ENCODE measurements at regions not wholly inside any gene's neighbourhood (a gene's known extent, or its start where the extent isn't known, plus 50 kb on each side); places are given as distances from the start of the nearest gene placed in this dataset.

- Histone ChIP-seq H3K9ac (ENCODE audit: low read length in 3 of 3) (no peak overlapping the region), H3K27me3 (ENCODE audit: control insufficient read depth, insufficient read depth, low read length) (no peaks in the 10 kb centered on the region), H3K27ac (ENCODE audit: low read depth in 2 of 2, low read length in 2 of 2) (no peak overlapping the region), H3K4me1 (ENCODE audit: control insufficient read depth in 2 of 3, insufficient read depth in 2 of 3, low read depth in 1 of 3, low read length in 3 of 3) (no peaks in the 10 kb centered on the region), H3K36me3 (ENCODE audit: control insufficient read depth in 2 of 3, insufficient read depth in 3 of 3, low read length in 3 of 3) (no peaks in the 10 kb centered on the region), H3K9me3 (ENCODE audit: control insufficient read depth in 2 of 3, insufficient read depth in 1 of 3, low read length in 3 of 3) (no peaks in the 10 kb centered on the region), H3K4me3 (ENCODE audit: low read length in 3 of 3) (no peak overlapping the region)
- peak in 1 of 5 donors; percentile 2 for DNase-seq
- FAIRE-seq: no peak
- TF ChIP-seq, protein P1, sequence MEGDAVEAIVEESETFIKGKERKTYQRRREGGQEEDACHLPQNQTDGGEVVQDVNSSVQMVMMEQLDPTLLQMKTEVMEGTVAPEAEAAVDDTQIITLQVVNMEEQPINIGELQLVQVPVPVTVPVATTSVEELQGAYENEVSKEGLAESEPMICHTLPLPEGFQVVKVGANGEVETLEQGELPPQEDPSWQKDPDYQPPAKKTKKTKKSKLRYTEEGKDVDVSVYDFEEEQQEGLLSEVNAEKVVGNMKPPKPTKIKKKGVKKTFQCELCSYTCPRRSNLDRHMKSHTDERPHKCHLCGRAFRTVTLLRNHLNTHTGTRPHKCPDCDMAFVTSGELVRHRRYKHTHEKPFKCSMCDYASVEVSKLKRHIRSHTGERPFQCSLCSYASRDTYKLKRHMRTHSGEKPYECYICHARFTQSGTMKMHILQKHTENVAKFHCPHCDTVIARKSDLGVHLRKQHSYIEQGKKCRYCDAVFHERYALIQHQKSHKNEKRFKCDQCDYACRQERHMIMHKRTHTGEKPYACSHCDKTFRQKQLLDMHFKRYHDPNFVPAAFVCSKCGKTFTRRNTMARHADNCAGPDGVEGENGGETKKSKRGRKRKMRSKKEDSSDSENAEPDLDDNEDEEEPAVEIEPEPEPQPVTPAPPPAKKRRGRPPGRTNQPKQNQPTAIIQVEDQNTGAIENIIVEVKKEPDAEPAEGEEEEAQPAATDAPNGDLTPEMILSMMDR (IDR thresholded peaks at IDR 0.05; ENCODE audit: borderline replicate concordance, extremely low read depth, insufficient read depth): no peak
- intact Hi-C loops (cut with DNase I): no loop called here
Measured at GRCh38 chr10:90530521-90530920, 327.3 kb downstream of the HTR7 start.

- H3K27me3 ChIP-seq (ENCODE audit: control insufficient read depth, insufficient read depth, low read length): no peaks in the 10 kb centered on the region
- FAIRE-seq: no peak
- H3K4me1 ChIP-seq (ENCODE audit: control insufficient read depth in 2 of 3, insufficient read depth in 2 of 3, low read depth in 1 of 3, low read length in 3 of 3): no peaks in the 10 kb centered on the region
- no peaks in the 10 kb centered on the region for H3K9me3 ChIP-seq (ENCODE audit: control insufficient read depth in 2 of 3, insufficient read depth in 1 of 3, low read length in 3 of 3)
- intact Hi-C loops (cut with DNase I): no loop called here
- H3K9ac ChIP-seq (ENCODE audit: low read length in 3 of 3): no peak overlapping the region
- H3K4me3 ChIP-seq (ENCODE audit: low read length in 3 of 3): no peak overlapping the region
- TF ChIP-seq, protein P1 (IDR thresholded peaks at IDR 0.05; ENCODE audit: borderline replicate concordance, extremely low read depth, insufficient read depth): no peak
- H3K36me3 ChIP-seq (ENCODE audit: control insufficient read depth in 2 of 3, insufficient read depth in 3 of 3, low read length in 3 of 3): no peaks in the 10 kb centered on the region
- H3K27ac ChIP-seq (ENCODE audit: low read depth in 2 of 2, low read length in 2 of 2): no peak overlapping the region
- no peak for DNase-seq
Measured at GRCh38 chr10:90557385-90557784, 300.5 kb downstream of the HTR7 start.

DNA sequence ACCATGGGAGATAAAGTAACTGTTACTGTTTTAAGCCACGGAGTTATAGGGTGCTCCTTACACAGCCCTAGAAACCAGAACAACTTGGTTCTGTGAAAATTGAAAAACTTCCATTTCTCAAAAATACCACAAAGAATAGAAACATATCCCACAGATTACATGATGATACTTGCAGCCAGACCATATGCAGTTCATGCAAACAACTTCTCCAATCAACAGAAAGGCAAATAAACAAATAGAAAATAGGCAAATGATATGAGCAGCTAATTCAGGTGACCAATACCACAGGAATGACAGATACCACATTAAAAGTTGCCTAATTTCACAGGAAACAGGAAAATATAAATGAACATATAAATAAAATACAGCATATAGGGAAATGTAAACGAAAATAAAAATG, 297.5 kb downstream of the HTR7 start:
- FAIRE-seq: no peak
- intact Hi-C loops (cut with DNase I): no loop called here

DNA sequence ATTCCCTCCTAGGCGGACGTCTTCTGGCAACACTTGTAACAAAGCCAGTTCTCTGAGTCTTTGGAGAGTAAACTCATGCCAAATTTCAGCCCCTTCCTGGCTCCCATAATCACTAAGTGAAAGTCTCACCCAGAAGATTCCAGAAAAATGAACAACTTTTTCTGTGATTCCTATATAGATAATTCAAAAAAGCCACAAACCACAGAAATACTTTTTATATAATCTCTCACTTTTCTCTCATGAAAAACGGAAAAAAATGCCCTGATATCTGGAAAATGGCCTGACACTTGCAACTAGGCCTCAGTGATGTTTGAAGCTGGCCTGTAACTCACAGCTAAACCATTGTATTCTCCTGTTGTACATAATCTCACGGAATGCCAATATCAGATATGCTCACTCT, 296.2 kb downstream of the HTR7 start:
- intact Hi-C loops (cut with DNase I): no loop called here
- TF ChIP-seq, protein P1 (IDR thresholded peaks at IDR 0.05; ENCODE audit: borderline replicate concordance, extremely low read depth, insufficient read depth): no peak
- Histone ChIP-seq H3K27ac (ENCODE audit: low read depth in 2 of 2, low read length in 2 of 2) (no peak overlapping the region), H3K4me3 (ENCODE audit: low read length in 3 of 3) (no peak overlapping the region), H3K27me3 (ENCODE audit: control insufficient read depth, insufficient read depth, low read length) (no peaks in the 10 kb centered on the region), H3K9me3 (ENCODE audit: control insufficient read depth in 2 of 3, insufficient read depth in 1 of 3, low read length in 3 of 3) (no peaks in the 10 kb centered on the region), H3K36me3 (ENCODE audit: control insufficient read depth in 2 of 3, insufficient read depth in 3 of 3, low read length in 3 of 3) (no peaks in the 10 kb centered on the region), H3K9ac (ENCODE audit: low read length in 3 of 3) (no peak overlapping the region), H3K4me1 (ENCODE audit: control insufficient read depth in 2 of 3, insufficient read depth in 2 of 3, low read depth in 1 of 3, low read length in 3 of 3) (no peaks in the 10 kb centered on the region)
- DNase-seq: no peak
- no peak for FAIRE-seq

More for the DNA sequence above, 297.5 kb downstream of the HTR7 start:
- no peaks in the 10 kb centered on the region for H3K27me3 ChIP-seq (ENCODE audit: control insufficient read depth, insufficient read depth, low read length)
- H3K27ac ChIP-seq (ENCODE audit: low read depth in 2 of 2, low read length in 2 of 2): no peak overlapping the region
- H3K36me3 ChIP-seq (ENCODE audit: control insufficient read depth in 2 of 3, insufficient read depth in 3 of 3, low read length in 3 of 3): no peaks in the 10 kb centered on the region
- no peaks in the 10 kb centered on the region for H3K9me3 ChIP-seq (ENCODE audit: control insufficient read depth in 2 of 3, insufficient read depth in 1 of 3, low read length in 3 of 3)
- TF ChIP-seq, protein P1 (IDR thresholded peaks at IDR 0.05; ENCODE audit: borderline replicate concordance, extremely low read depth, insufficient read depth): no peak
- no peak for DNase-seq
- H3K4me1 ChIP-seq (ENCODE audit: control insufficient read depth in 2 of 3, insufficient read depth in 2 of 3, low read depth in 1 of 3, low read length in 3 of 3): no peaks in the 10 kb centered on the region
- H3K9ac ChIP-seq (ENCODE audit: low read length in 3 of 3): no peak overlapping the region
- no peak overlapping the region for H3K4me3 ChIP-seq (ENCODE audit: low read length in 3 of 3)

All from kidney (tissue), 13 donors.